Vagina (tissue), 2 donors: ENCODE measurements at regions not wholly inside any gene's neighbourhood (a gene's known extent, or its start where the extent isn't known, plus 50 kb on each side); places are given as distances from the start of the nearest gene placed in this dataset.

Experiments
- POLR2AphosphoS5 ChIP-seq, 2 donors: sonication (generic); formaldehyde crosslinking; IDR thresholded peaks; one replicate each; pipeline ENCODE4 v1.9.0; 2017; ENCODE audit warnings: antibody characterized with exemption in 2 of 2, mild to moderate bottlenecking in 2 of 2, low read depth in 1 of 2; ENCODE audit not compliant: insufficient read depth in 1 of 2
- TF ChIP-seq, protein P1 (sequence below), 3 experiments: fragments of 450-650 bp in 2 of 3; fragments of 200-600 bp in 1 of 3; sonication (generic) in 1 of 3; IDR thresholded peaks; one replicate each; pipeline ENCODE4 v1.5.1; 2017 to 2019; ENCODE audit warnings: antibody characterized with exemption in 3 of 3, mild to moderate bottlenecking in 2 of 3, moderate library complexity in 2 of 3

DNA sequence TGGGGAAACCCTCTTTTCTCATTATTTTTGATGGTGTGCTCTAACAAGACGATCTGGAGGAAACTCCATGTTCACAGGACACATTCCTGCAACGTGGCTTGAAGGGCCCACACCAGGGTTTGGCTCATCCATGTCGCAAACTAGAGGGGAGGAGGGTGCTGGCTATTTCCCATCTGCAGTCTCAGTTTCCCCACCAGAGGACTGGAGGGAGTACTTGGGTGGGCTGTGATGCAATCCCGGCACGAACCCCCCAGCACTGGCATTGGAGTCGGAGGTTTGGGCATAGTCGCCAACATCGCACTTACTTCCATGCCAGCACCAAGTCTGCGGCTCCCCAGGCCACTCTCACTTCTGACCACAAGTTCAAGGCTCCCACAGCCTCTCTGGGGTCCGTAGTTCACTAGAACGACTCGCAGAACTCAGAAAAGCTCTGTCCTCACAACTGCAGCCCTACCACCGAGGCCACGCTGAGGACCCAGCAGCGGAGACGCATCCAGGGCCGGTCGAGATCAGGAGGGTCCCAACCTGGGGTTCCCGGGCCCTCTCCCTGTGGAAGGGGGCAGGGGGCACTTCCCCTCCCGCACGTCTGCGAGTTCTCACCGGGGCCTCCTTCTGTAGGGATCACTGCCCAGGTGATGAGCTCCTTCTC, 165.6 kb upstream of the SOX1 start:
- no peak for TF ChIP-seq POLR2AphosphoS5 (IDR thresholded peaks at IDR 0.05; ENCODE audit: insufficient read depth in 1 of 2, low read depth in 1 of 2)
- TF ChIP-seq, protein P1, sequence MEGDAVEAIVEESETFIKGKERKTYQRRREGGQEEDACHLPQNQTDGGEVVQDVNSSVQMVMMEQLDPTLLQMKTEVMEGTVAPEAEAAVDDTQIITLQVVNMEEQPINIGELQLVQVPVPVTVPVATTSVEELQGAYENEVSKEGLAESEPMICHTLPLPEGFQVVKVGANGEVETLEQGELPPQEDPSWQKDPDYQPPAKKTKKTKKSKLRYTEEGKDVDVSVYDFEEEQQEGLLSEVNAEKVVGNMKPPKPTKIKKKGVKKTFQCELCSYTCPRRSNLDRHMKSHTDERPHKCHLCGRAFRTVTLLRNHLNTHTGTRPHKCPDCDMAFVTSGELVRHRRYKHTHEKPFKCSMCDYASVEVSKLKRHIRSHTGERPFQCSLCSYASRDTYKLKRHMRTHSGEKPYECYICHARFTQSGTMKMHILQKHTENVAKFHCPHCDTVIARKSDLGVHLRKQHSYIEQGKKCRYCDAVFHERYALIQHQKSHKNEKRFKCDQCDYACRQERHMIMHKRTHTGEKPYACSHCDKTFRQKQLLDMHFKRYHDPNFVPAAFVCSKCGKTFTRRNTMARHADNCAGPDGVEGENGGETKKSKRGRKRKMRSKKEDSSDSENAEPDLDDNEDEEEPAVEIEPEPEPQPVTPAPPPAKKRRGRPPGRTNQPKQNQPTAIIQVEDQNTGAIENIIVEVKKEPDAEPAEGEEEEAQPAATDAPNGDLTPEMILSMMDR (IDR thresholded peaks at IDR 0.05): no peak
